ENCODE measurements at regions not wholly inside any gene's neighbourhood (a gene's known extent, or its start where the extent isn't known, plus 50 kb on each side); places are given as distances from the start of the nearest gene placed in this dataset.

GRCh38 chr2:106941372-106941993 lies 55.5 kb upstream of the ST6GAL2 start:
- TF ChIP-seq POLR2A (IDR thresholded peaks at IDR 0.05): no peak
- TF ChIP-seq, protein P1, sequence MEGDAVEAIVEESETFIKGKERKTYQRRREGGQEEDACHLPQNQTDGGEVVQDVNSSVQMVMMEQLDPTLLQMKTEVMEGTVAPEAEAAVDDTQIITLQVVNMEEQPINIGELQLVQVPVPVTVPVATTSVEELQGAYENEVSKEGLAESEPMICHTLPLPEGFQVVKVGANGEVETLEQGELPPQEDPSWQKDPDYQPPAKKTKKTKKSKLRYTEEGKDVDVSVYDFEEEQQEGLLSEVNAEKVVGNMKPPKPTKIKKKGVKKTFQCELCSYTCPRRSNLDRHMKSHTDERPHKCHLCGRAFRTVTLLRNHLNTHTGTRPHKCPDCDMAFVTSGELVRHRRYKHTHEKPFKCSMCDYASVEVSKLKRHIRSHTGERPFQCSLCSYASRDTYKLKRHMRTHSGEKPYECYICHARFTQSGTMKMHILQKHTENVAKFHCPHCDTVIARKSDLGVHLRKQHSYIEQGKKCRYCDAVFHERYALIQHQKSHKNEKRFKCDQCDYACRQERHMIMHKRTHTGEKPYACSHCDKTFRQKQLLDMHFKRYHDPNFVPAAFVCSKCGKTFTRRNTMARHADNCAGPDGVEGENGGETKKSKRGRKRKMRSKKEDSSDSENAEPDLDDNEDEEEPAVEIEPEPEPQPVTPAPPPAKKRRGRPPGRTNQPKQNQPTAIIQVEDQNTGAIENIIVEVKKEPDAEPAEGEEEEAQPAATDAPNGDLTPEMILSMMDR (IDR thresholded peaks at IDR 0.05): no peak

All from esophagus squamous epithelium (tissue), 4 donors.